22Rv1 (cell line): ENCODE measurements at regions not wholly inside any gene's neighbourhood (a gene's known extent, or its start where the extent isn't known, plus 50 kb on each side); places are given as distances from the start of the nearest gene placed in this dataset.
"Not testable (repeated sequence)": the region's sequence is repeated elsewhere in the genome, so short reads cannot be mapped to it uniquely, and the experiment has no call there.

ENCODE experiments used
- H3K27ac ChIP-seq: fragments of 450-650 bp; 2 replicates; pipeline ENCODE4 v1.5.1; 2017
- CTCF ChIP-seq: fragments of 450-650 bp; IDR thresholded peaks from 2 replicates; pipeline ENCODE4 v1.5.1; 2017; ENCODE audit warnings: mild to moderate bottlenecking
- ZFX ChIP-seq: fragments of 450-650 bp; IDR thresholded peaks from 2 replicates; pipeline ENCODE4 v1.6.1; 2017; ENCODE audit warnings: antibody characterized with exemption, borderline replicate concordance

- TF ChIP-seq CTCF: peak; percentile 53
- no peak for TF ChIP-seq ZFX
- no peak overlapping the region for H3K27ac ChIP-seq
These were observed 132.6 kb downstream of the THBS2 start for GRCh38 chr6:169121013-169121412.

- TF ChIP-seq ZFX: no peak
- no peak for TF ChIP-seq CTCF
- no peak overlapping the region for H3K27ac ChIP-seq
These were observed 134.0 kb downstream of the THBS2 start for GRCh38 chr6:169119669-169120068.

GRCh38 chr6:169118346-169118830 lies 135.3 kb downstream of the THBS2 start:
- TF ChIP-seq CTCF (no peak), ZFX (no peak)

GRCh38 chr6:169117663-169118062 lies 136.0 kb downstream of the THBS2 start:
- H3K27ac ChIP-seq: no peak overlapping the region
- TF ChIP-seq CTCF: no peak
- no peak for TF ChIP-seq ZFX

More at GRCh38 chr6:169118346-169118830, 135.3 kb downstream of the THBS2 start:
- H3K27ac ChIP-seq: no peak overlapping the region

- TF ChIP-seq CTCF (no peak), ZFX (no peak)
- no peak overlapping the region for H3K27ac ChIP-seq
These were observed 138.0 kb downstream of the THBS2 start for GRCh38 chr6:169115632-169116031.

GRCh38 chr6:169114632-169115031 lies 139.0 kb downstream of the THBS2 start:
- H3K27ac ChIP-seq: not testable (repeated sequence)

GRCh38 chr6:169112483-169113320 lies 140.9 kb downstream of the THBS2 start:
- no peak for TF ChIP-seq ZFX
- no peak for TF ChIP-seq CTCF
- no peak overlapping the region for H3K27ac ChIP-seq
